ENCODE measurements at regions not wholly inside any gene's neighbourhood (a gene's known extent, or its start where the extent isn't known, plus 50 kb on each side); places are given as distances from the start of the nearest gene placed in this dataset.

GRCh38 chr6:158920311-158920905, 79.6 kb downstream of the RSPH3 start:
- H3K27me3 ChIP-seq (replicated peaks), result no peaks in the 10 kb centered on the region
- DNase-seq, result no peak
- in situ Hi-C loops (cut with HindIII; ENCODE audit: low pct_ligation_motif_present, low sequenced_read_pairs), result no loop called here
- H3K4me3 ChIP-seq (ENCODE audit: low read depth, low read length), result no peak overlapping the region
- no peak for TF ChIP-seq CTCF (IDR thresholded peaks at IDR 0.05; ENCODE audit: low read depth, low read length, missing control alignments)
- no peak overlapping the region for H3K27ac ChIP-seq
- H3K36me3 ChIP-seq (replicated peaks), result no peaks in the 10 kb centered on the region

- H3K27me3 ChIP-seq (replicated peaks), result no peaks in the 10 kb centered on the region
- no peak overlapping the region for H3K27ac ChIP-seq
- no peaks in the 10 kb centered on the region for H3K36me3 ChIP-seq (replicated peaks)
- in situ Hi-C loops (cut with HindIII; ENCODE audit: low pct_ligation_motif_present, low sequenced_read_pairs), result no loop called here
- no peak for DNase-seq
- no peak overlapping the region for H3K4me3 ChIP-seq (ENCODE audit: low read depth, low read length)
- TF ChIP-seq CTCF (IDR thresholded peaks at IDR 0.05; ENCODE audit: low read depth, low read length, missing control alignments), result no peak
Measured at GRCh38 chr6:158919865-158920264, 80.1 kb downstream of the RSPH3 start.

- no peak for TF ChIP-seq CTCF (IDR thresholded peaks at IDR 0.05; ENCODE audit: low read depth, low read length, missing control alignments)
- DNase-seq, result no peak
- no peaks in the 10 kb centered on the region for H3K36me3 ChIP-seq (replicated peaks)
- in situ Hi-C loops (cut with HindIII; ENCODE audit: low pct_ligation_motif_present, low sequenced_read_pairs), result no loop called here
- no peak overlapping the region for H3K4me3 ChIP-seq (ENCODE audit: low read depth, low read length)
- H3K27ac ChIP-seq, result no peak overlapping the region
- no peaks in the 10 kb centered on the region for H3K27me3 ChIP-seq (replicated peaks)
Measured at GRCh38 chr6:158916617-158917016, 83.4 kb downstream of the RSPH3 start.

- Histone ChIP-seq H3K27ac (no peak overlapping the region), H3K36me3 (replicated peaks) (no peaks in the 10 kb centered on the region), H3K4me3 (ENCODE audit: low read depth, low read length) (no peak overlapping the region), H3K27me3 (replicated peaks) (no peaks in the 10 kb centered on the region)
- in situ Hi-C loops (cut with HindIII; ENCODE audit: low pct_ligation_motif_present, low sequenced_read_pairs), result no loop called here
- no peak for TF ChIP-seq CTCF (IDR thresholded peaks at IDR 0.05; ENCODE audit: low read depth, low read length, missing control alignments)
- no peak for DNase-seq
Measured at GRCh38 chr6:158914923-158915322, 85.1 kb downstream of the RSPH3 start.

GRCh38 chr6:158913580-158913979, 86.4 kb downstream of the RSPH3 start:
- Histone ChIP-seq H3K36me3 (replicated peaks) (no peaks in the 10 kb centered on the region), H3K4me3 (ENCODE audit: low read depth, low read length) (no peak overlapping the region), H3K27ac (no peak overlapping the region), H3K27me3 (replicated peaks) (no peaks in the 10 kb centered on the region)
- TF ChIP-seq CTCF (IDR thresholded peaks at IDR 0.05; ENCODE audit: low read depth, low read length, missing control alignments), result no peak
- no peak for DNase-seq
- in situ Hi-C loops (cut with HindIII; ENCODE audit: low pct_ligation_motif_present, low sequenced_read_pairs), result no loop called here

- no peak for TF ChIP-seq CTCF (IDR thresholded peaks at IDR 0.05; ENCODE audit: low read depth, low read length, missing control alignments)
- Histone ChIP-seq H3K27me3 (replicated peaks) (no peaks in the 10 kb centered on the region), H3K4me3 (ENCODE audit: low read depth, low read length) (no peak overlapping the region), H3K27ac (no peak overlapping the region), H3K36me3 (replicated peaks) (no peaks in the 10 kb centered on the region)
- DNase-seq, result no peak
- in situ Hi-C loops (cut with HindIII; ENCODE audit: low pct_ligation_motif_present, low sequenced_read_pairs), result no loop called here
Measured at GRCh38 chr6:158912655-158913054, 87.3 kb downstream of the RSPH3 start.

Measured in brain microvascular endothelial cell (primary cell).